Breast epithelium (tissue), 4 donors: ENCODE measurements at regions not wholly inside any gene's neighbourhood (a gene's known extent, or its start where the extent isn't known, plus 50 kb on each side); places are given as distances from the start of the nearest gene placed in this dataset.

Source experiments
- DNase-seq, 2 donors: peaks; one replicate each; pipeline ENCODE4 v3.0.0-alpha.2; 2019; ENCODE audit warnings: low spot score in 2 of 2
- H3K27ac ChIP-seq, 2 donors: fragments of 200-600 bp; sonication (generic) in 1 of 2; one replicate each; pipeline ENCODE4 v1.5.1; 2016 to 2019; ENCODE audit warnings: mild to moderate bottlenecking in 1 of 2
- H3K27me3 ChIP-seq, 2 donors: fragments of 200-600 bp; sonication (generic) in 1 of 2; one replicate each; pipeline versions ENCODE4 v1.5.1 to v1.6.0; 2017 to 2019; ENCODE audit warnings: control low read depth in 1 of 2, mild to moderate bottlenecking in 1 of 2
- H3K36me3 ChIP-seq: fragments of 200-600 bp; one replicate; pipeline ENCODE4 v1.5.1; 2019
- H3K4me1 ChIP-seq, 2 donors: fragments of 200-600 bp; sonication (generic); one replicate each; pipeline ENCODE4 v1.5.1; 2016 to 2019; ENCODE audit warnings: control low read depth in 1 of 2
- H3K4me3 ChIP-seq, 3 donors: fragments of 200-600 bp; sonication (generic); 1 replicate in 2 of 3; 2 replicates in 1 of 3; pipeline ENCODE4 v1.5.1; 2016 to 2019; ENCODE audit warnings: mild to moderate bottlenecking in 3 of 3, moderate library complexity in 2 of 3
- H3K9me3 ChIP-seq, 2 donors: fragments of 200-600 bp; sonication (generic) in 1 of 2; one replicate each; pipeline ENCODE4 v1.5.1; 2016 to 2019; ENCODE audit warnings: control low read depth in 1 of 2
- POLR2A ChIP-seq: fragments of 450-650 bp; IDR thresholded peaks from one replicate; pipeline ENCODE4 v1.6.1; 2016; ENCODE audit warnings: antibody characterized with exemption, mild to moderate bottlenecking, moderate library complexity
- POLR2AphosphoS5 ChIP-seq, 3 donors: sonication (generic); formaldehyde crosslinking; IDR thresholded peaks; one replicate each; pipeline ENCODE4 v1.6.1; 2017; ENCODE audit warnings: antibody characterized with exemption in 3 of 3
- intact Hi-C: fragments of 100-400 bp; cut with DNase I; formaldehyde crosslinking; loops from one replicate; pipeline ENCODE4 v1.15.1; 2023; ENCODE audit warnings: low total_unique reads
- TF ChIP-seq, protein P1 (sequence below), 3 donors: fragments of 450-650 bp; IDR thresholded peaks; one replicate each; pipeline ENCODE4 v1.5.1; 2016 to 2017; ENCODE audit warnings: antibody characterized with exemption in 3 of 3, mild to moderate bottlenecking in 3 of 3, moderate library complexity in 3 of 3

- Histone ChIP-seq H3K9me3 (no peaks in the 10 kb centered on the region), H3K36me3 (no peaks in the 10 kb centered on the region), H3K4me3 (no peak overlapping the region), H3K27ac (no peak overlapping the region), H3K27me3 (no peaks in the 10 kb centered on the region), H3K4me1 (no peaks in the 10 kb centered on the region)
- TF ChIP-seq, protein P1, sequence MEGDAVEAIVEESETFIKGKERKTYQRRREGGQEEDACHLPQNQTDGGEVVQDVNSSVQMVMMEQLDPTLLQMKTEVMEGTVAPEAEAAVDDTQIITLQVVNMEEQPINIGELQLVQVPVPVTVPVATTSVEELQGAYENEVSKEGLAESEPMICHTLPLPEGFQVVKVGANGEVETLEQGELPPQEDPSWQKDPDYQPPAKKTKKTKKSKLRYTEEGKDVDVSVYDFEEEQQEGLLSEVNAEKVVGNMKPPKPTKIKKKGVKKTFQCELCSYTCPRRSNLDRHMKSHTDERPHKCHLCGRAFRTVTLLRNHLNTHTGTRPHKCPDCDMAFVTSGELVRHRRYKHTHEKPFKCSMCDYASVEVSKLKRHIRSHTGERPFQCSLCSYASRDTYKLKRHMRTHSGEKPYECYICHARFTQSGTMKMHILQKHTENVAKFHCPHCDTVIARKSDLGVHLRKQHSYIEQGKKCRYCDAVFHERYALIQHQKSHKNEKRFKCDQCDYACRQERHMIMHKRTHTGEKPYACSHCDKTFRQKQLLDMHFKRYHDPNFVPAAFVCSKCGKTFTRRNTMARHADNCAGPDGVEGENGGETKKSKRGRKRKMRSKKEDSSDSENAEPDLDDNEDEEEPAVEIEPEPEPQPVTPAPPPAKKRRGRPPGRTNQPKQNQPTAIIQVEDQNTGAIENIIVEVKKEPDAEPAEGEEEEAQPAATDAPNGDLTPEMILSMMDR (IDR thresholded peaks at IDR 0.05) = no peak
- TF ChIP-seq POLR2AphosphoS5 (IDR thresholded peaks at IDR 0.05) (no peak), POLR2A (no peak)
- intact Hi-C loops = no loop called here
- no peak for DNase-seq
Observed at GRCh38 chr2:180747728-180748127, 232.7 kb upstream of the UBE2E3 start.

DNA sequence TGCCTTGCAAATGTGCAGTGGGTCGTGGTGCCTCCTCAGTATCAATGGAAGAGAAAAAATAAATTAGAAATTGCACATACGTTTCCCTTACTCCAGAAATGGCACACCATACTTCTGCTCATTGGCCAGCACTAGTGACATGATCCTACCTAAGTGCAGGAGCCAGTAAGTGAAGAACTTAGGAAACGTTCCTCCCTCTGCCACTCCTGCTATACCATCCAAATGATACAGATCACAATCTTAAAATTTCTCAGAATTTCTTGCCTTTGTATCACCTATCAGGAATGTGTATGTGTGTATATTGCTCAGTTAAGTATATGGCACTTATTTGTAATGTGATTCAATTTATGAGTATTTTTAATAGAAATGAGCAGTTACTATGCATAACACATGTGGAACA lies 237.0 kb upstream of the UBE2E3 start:
- intact Hi-C loops = no loop called here
- TF ChIP-seq POLR2AphosphoS5 (IDR thresholded peaks at IDR 0.05) (no peak), POLR2A (no peak)
- TF ChIP-seq, protein P1 (IDR thresholded peaks at IDR 0.05) = no peak
- DNase-seq = no peak

GRCh38 chr2:180742801-180743200 lies 237.6 kb upstream of the UBE2E3 start:
- Histone ChIP-seq H3K27me3 (no peaks in the 10 kb centered on the region), H3K27ac (no peak overlapping the region), H3K9me3 (no peaks in the 10 kb centered on the region), H3K4me3 (no peak overlapping the region), H3K4me1 (no peaks in the 10 kb centered on the region), H3K36me3 (no peaks in the 10 kb centered on the region)
- no peak for DNase-seq
- intact Hi-C loops = no loop called here
- no peak for TF ChIP-seq POLR2A
- TF ChIP-seq POLR2AphosphoS5 (IDR thresholded peaks at IDR 0.05) = no peak
- TF ChIP-seq, protein P1 (IDR thresholded peaks at IDR 0.05) = no peak

More for the DNA sequence above, 237.0 kb upstream of the UBE2E3 start:
- Histone ChIP-seq H3K9me3 (no peaks in the 10 kb centered on the region), H3K27me3 (no peaks in the 10 kb centered on the region), H3K27ac (no peak overlapping the region), H3K4me1 (no peaks in the 10 kb centered on the region), H3K4me3 (no peak overlapping the region), H3K36me3 (no peaks in the 10 kb centered on the region)

GRCh38 chr2:180739070-180739469 lies 241.3 kb upstream of the UBE2E3 start:
- H3K9me3 ChIP-seq = no peaks in the 10 kb centered on the region
- no peak overlapping the region for H3K27ac ChIP-seq
- H3K4me1 ChIP-seq = no peaks in the 10 kb centered on the region
- H3K36me3 ChIP-seq = no peaks in the 10 kb centered on the region
- intact Hi-C loops = no loop called here
- H3K4me3 ChIP-seq = no peak overlapping the region
- no peak for DNase-seq
- TF ChIP-seq POLR2A = no peak
- TF ChIP-seq POLR2AphosphoS5 (IDR thresholded peaks at IDR 0.05) = no peak
- TF ChIP-seq, protein P1 (IDR thresholded peaks at IDR 0.05) = no peak
- no peaks in the 10 kb centered on the region for H3K27me3 ChIP-seq

DNA sequence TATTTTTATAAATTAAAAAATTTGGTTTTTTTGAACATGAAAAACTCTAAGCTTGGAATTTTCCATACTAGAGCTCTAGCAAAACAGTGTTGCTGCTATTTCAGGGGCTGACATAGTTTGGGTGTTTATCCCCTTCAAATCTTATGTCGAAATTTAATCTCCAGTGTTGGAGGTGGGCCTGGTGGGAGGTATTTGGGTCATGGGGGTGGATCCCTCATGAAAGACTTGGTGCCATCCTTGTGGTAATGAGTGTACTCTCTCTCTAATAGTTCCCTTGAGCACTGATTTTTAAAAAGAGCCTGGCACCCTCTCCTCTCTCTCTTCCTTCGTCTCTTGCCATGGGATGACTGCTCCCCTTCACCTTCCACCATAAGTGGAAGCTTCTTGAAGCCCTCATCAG lies 244.6 kb upstream of the UBE2E3 start:
- Histone ChIP-seq H3K27me3 (no peaks in the 10 kb centered on the region), H3K27ac (no peak overlapping the region), H3K4me3 (no peak overlapping the region), H3K4me1 (no peaks in the 10 kb centered on the region), H3K9me3 (no peaks in the 10 kb centered on the region), H3K36me3 (no peaks in the 10 kb centered on the region)
- no peak for DNase-seq
- intact Hi-C loops = no loop called here
- no peak for TF ChIP-seq POLR2A
- TF ChIP-seq POLR2AphosphoS5 (IDR thresholded peaks at IDR 0.05) = no peak
- TF ChIP-seq, protein P1 (IDR thresholded peaks at IDR 0.05) = no peak
